LNCaP clone FGC (cell line): ENCODE measurements at regions not wholly inside any gene's neighbourhood (a gene's known extent, or its start where the extent isn't known, plus 50 kb on each side); places are given as distances from the start of the nearest gene placed in this dataset.

ENCODE experiments used
- DNase-seq: peaks from one replicate; pipeline ENCODE4 v3.0.0-alpha.2; 2011; ENCODE audit warnings: low read depth
- H3K4me3 ChIP-seq: 2 replicates; pipeline ENCODE4 v1.5.1; 2011; ENCODE audit warnings: mild to moderate bottlenecking, low read depth, low read length, control low read depth
- TF ChIP-seq, protein P1 (sequence below): IDR thresholded peaks from 2 replicates; pipeline ENCODE4 v1.5.1; 2012; ENCODE audit warnings: mild to moderate bottlenecking; ENCODE audit not compliant: control insufficient read depth, insufficient read depth; ENCODE audit errors: extremely low read depth

DNA sequence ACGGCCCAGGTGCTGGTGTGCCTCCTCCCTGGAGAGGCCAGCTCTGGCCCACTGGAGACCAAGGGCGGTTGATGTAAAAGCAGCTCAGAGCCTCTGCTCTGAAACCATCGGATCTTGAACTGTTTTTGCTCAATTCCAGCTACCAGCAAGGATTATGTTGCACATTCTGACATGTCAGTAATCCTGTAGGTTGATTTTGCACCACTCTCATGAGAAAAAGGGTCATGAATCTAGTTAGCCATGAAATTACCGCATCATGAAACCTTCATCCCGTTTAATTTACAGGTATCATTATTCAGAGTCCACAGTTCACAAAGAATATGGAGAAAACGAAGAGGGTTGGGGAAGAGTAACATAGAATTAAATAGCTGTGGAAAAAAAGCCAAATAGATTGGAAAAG lies 120.4 kb upstream of the NSMCE3 start:
- TF ChIP-seq, protein P1, sequence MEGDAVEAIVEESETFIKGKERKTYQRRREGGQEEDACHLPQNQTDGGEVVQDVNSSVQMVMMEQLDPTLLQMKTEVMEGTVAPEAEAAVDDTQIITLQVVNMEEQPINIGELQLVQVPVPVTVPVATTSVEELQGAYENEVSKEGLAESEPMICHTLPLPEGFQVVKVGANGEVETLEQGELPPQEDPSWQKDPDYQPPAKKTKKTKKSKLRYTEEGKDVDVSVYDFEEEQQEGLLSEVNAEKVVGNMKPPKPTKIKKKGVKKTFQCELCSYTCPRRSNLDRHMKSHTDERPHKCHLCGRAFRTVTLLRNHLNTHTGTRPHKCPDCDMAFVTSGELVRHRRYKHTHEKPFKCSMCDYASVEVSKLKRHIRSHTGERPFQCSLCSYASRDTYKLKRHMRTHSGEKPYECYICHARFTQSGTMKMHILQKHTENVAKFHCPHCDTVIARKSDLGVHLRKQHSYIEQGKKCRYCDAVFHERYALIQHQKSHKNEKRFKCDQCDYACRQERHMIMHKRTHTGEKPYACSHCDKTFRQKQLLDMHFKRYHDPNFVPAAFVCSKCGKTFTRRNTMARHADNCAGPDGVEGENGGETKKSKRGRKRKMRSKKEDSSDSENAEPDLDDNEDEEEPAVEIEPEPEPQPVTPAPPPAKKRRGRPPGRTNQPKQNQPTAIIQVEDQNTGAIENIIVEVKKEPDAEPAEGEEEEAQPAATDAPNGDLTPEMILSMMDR: no peak
- H3K4me3 ChIP-seq: no peak overlapping the region
- no peak for DNase-seq

DNA sequence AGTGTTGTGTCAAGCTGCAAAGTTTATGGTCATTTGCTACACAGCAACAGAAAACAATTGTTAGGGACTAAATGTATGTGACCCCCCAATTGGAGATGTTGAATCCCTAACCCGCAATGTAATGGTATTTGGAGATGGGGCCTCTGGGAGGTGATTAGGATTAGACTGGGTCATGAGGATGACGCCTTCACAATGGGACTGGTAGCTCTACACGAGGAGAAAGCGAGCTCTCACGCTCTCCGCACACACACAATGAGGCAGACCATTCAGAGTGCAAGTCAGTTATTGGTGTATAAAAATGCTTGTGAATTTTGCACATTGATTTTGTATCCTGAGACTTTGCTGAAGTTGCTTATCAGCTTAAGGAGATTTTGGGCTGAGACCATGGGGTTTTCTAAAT lies 116.9 kb upstream of the NSMCE3 start:
- TF ChIP-seq, protein P1: no peak
- no peak overlapping the region for H3K4me3 ChIP-seq
- DNase-seq: no peak

DNA sequence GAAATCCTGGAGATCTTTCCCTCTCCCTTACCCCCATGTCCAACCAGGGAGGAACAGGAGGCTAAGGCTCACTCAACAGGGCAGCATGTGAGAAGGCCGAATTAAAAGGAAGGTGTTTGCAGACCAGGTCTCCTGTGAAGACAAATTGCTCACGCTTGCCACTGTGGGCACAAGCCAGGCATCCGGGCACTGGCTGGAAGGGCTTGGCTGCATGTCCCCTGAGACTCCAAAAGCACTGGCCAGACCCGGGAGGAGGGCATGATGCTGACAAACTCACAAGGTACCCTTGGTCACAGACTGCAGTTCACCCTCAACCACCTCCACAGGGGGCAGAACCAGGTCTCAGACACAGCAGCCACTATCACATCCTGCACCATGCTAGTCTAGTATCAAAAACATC lies 113.7 kb upstream of the NSMCE3 start:
- TF ChIP-seq, protein P1: no peak
- no peak overlapping the region for H3K4me3 ChIP-seq
- DNase-seq: no peak

DNA sequence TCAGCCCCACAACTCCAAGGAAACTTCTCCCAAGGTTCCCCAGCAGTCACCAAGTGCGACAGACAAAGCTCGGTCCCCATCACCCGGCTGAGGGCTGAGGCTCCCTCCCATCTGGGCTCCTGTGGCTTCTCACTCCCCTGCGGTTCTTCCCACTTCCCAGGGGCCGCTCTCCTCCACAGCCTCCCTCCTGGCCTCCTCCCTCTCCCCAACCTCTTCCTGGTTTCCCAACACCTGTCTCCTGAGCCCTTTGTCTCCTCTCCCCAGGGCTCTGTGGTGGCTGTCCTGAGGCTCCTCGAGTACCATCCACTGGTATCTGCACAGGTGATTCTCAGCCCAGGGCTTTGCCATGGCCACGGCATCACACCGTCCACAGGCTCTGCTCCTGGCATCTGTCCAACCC lies 113.2 kb upstream of the NSMCE3 start:
- no peak overlapping the region for H3K4me3 ChIP-seq
- TF ChIP-seq, protein P1: no peak
- DNase-seq: no peak

DNA sequence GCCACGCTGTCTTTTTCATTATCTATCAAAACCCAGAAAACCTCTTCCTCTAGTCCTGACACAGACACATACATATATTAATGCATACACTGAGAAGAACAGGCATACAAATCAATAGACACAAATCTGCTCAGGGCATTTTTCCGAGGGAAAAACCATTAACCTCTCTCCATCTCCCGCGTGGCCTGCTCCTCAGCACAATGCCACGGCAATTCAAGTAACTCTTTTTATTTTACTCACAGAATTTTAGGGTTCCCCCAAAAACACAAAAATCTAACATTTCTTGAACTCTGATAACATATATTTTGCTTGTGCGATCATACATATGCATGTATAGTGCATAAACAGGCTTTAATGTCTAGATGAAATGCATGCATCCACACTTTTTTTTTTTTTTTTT lies 110.8 kb upstream of the NSMCE3 start:
- TF ChIP-seq, protein P1: no peak
- no peak for DNase-seq

DNA sequence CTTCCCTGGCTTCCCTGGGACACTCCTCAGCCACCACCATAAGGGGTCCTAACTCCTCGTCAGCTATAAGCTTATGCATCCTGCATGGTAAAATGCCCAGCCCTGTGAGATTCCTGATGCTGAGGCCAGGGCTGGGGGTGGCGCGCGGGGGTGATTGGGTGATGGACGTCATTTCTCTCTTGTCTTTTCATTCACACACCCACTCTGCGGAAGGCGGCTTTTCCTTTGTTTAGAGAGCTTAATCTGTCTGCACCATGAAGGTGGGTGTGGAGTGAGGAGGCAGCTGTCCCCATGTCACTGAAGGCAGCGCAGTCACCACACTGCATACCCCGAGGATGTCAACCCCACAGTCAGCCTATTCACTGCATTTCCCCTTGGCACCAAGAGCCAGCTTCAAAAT lies 110.0 kb upstream of the NSMCE3 start:
- H3K4me3 ChIP-seq: no peak overlapping the region
- no peak for DNase-seq
- TF ChIP-seq, protein P1: no peak

More for the DNA sequence above, 110.8 kb upstream of the NSMCE3 start:
- no peak overlapping the region for H3K4me3 ChIP-seq

DNA sequence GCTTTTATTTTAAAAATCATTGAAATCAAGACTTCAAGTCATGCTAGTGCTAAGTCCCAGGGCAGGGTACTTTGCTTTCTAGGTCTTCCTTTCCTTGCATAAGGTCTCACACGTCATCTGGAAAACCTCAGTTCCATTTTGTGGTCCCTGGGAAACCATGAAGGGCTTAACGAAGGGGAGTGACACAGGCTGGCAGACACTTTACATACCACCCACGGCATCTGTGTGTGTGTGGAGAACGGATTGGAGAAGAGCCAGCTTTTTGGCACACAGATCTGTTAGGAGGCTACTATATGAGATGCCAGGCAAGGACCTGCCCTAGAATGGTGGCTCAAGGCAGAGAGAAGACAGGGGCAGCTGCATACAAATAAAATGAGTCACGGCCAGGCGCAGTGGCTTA lies 107.5 kb upstream of the NSMCE3 start:
- TF ChIP-seq, protein P1: no peak
- no peak for DNase-seq
- H3K4me3 ChIP-seq: no peak overlapping the region
